Kidney (tissue), 13 donors: ENCODE measurements at regions not wholly inside any gene's neighbourhood (a gene's known extent, or its start where the extent isn't known, plus 50 kb on each side); places are given as distances from the start of the nearest gene placed in this dataset.
A peak's percentile ranks its signal among the peaks of the same experiment; 100 is the strongest.

Experiments used
- DNase-seq, 5 donors: peaks; one replicate each; pipeline ENCODE4 v3.0.0-alpha.2; 2013 to 2020
- FAIRE-seq: peaks from 2 replicates; lab custom pipeline; 2012; peaks lifted over from hg19 to GRCh38; lab: Jason Lieb, UNC
- H3K27ac ChIP-seq, 2 donors: one replicate each; pipeline ENCODE4 v1.7.0; 2013; ENCODE audit warnings: low read depth in 2 of 2, low read length in 2 of 2, inconsistent platforms in 1 of 2
- H3K27me3 ChIP-seq: one replicate; pipeline ENCODE4 v1.7.1; 2013; ENCODE audit warnings: low read length, inconsistent platforms; ENCODE audit not compliant: control insufficient read depth, insufficient read depth
- H3K36me3 ChIP-seq, 3 donors: one replicate each; pipeline versions ENCODE4 v1.7.0 to v1.7.1; 2013; ENCODE audit warnings: low read length in 3 of 3, control low read depth in 1 of 3, inconsistent platforms in 1 of 3; ENCODE audit not compliant: insufficient read depth in 3 of 3, control insufficient read depth in 2 of 3
- H3K4me1 ChIP-seq, 3 donors: one replicate each; pipeline versions ENCODE4 v1.7.0 to v1.7.1; 2013; ENCODE audit warnings: low read length in 3 of 3, inconsistent platforms in 1 of 3, low read depth in 1 of 3; ENCODE audit not compliant: control insufficient read depth in 2 of 3, insufficient read depth in 2 of 3
- H3K4me3 ChIP-seq, 3 donors: one replicate each; pipeline versions ENCODE4 v1.7.0 to v1.8.1; 2013; ENCODE audit warnings: low read length in 3 of 3, control low read depth in 1 of 3, inconsistent platforms in 1 of 3
- H3K9ac ChIP-seq, 3 donors: one replicate each; pipeline versions ENCODE4 v1.7.0 to v1.7.1; 2013; ENCODE audit warnings: low read length in 3 of 3, control low read depth in 1 of 3, inconsistent platforms in 1 of 3
- H3K9me3 ChIP-seq, 3 donors: one replicate each; pipeline versions ENCODE4 v1.7.0 to v1.7.1; 2013; ENCODE audit warnings: low read length in 3 of 3, control low read depth in 1 of 3, inconsistent platforms in 1 of 3; ENCODE audit not compliant: control insufficient read depth in 2 of 3, insufficient read depth in 1 of 3
- intact Hi-C: fragments of 100-400 bp; cut with DNase I; formaldehyde crosslinking; loops from one replicate; pipeline ENCODE4 v1.11.1; 2022
- TF ChIP-seq, protein P1 (sequence below): IDR thresholded peaks from 3 replicates; pipeline ENCODE4 v1.5.1; 2012; ENCODE audit warnings: mild to moderate bottlenecking, moderate library complexity, borderline replicate concordance; ENCODE audit not compliant: insufficient read depth; ENCODE audit errors: extremely low read depth
- donor health status: control.
- donor health status: control.
- donor health status: control.
- donor health status: control.
- donor health status: control.
- donor health status: DM: yes; HTN: yes; CAD: no.
- donor health status: Normal renal cell carcinoma (clear cell type).

GRCh38 chr20:12354725-12355124 is 437.0 kb downstream of the BTBD3 start:
- no peak for DNase-seq
- intact Hi-C loops = no loop called here
- H3K36me3 ChIP-seq = no peaks in the 10 kb centered on the region
- H3K27me3 ChIP-seq = no peaks in the 10 kb centered on the region
- no peak overlapping the region for H3K27ac ChIP-seq
- H3K9me3 ChIP-seq = peaks cover 0 to 3% (median 0%) of the 10 kb centered on the region in 3 donors
- TF ChIP-seq, protein P1, sequence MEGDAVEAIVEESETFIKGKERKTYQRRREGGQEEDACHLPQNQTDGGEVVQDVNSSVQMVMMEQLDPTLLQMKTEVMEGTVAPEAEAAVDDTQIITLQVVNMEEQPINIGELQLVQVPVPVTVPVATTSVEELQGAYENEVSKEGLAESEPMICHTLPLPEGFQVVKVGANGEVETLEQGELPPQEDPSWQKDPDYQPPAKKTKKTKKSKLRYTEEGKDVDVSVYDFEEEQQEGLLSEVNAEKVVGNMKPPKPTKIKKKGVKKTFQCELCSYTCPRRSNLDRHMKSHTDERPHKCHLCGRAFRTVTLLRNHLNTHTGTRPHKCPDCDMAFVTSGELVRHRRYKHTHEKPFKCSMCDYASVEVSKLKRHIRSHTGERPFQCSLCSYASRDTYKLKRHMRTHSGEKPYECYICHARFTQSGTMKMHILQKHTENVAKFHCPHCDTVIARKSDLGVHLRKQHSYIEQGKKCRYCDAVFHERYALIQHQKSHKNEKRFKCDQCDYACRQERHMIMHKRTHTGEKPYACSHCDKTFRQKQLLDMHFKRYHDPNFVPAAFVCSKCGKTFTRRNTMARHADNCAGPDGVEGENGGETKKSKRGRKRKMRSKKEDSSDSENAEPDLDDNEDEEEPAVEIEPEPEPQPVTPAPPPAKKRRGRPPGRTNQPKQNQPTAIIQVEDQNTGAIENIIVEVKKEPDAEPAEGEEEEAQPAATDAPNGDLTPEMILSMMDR = no peak
- no peak for FAIRE-seq
- no peaks in the 10 kb centered on the region for H3K4me1 ChIP-seq
- H3K4me3 ChIP-seq = no peak overlapping the region
- H3K9ac ChIP-seq = no peak overlapping the region

DNA sequence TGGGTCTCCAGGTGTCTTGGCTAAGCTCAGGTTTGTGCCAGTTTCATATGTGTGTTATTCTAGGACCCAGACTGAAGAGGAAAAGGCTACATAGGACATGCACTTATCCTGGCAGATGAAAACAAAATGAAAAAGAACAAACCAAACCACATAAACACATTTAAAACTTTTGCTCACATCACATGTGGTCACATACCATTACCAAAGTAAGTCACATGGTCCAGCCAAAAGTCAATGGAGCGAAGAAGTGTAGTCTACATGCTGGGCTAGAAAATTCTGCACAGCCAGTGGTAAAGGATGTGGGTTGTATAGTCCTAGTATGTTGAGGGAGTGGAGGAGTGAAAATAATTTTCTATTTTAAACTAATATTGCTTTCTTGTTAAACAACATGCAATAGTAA is 437.5 kb downstream of the BTBD3 start:
- H3K36me3 ChIP-seq = no peaks in the 10 kb centered on the region

DNA sequence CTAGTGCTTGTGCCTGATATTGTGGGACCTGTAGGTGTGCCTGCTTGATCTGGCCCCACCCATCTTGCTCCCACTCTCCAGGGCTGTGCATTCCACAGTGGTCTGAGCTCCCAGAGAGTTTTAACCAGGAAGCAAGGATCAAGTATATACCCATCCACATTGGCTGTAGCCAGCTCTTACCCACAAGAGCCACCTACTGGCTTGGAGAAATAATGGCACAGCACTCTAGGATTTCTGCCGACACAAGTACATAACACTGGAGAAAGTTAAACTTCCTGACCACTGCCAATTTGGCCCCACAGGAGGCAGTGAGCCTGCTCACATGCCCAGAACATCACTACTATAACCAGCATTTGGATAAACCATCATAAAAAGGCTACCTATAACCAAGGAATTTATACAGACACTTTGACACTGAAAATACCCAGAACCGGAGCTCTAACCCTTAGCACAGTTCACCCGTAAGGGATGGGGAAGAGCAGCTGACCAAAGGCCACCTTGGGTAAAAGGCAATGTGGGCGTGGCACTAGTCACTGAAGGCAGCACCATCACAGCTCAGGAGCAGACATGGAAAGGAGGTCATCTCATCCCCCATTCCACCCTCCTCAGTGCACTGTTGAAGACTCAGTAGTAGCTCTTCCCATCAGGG is 440.4 kb downstream of the BTBD3 start:
- H3K4me3 ChIP-seq = no peak overlapping the region
- no peak overlapping the region for H3K27ac ChIP-seq
- H3K9ac ChIP-seq = no peak overlapping the region
- H3K9me3 ChIP-seq = peaks cover 0 to 3% (median 0%) of the 10 kb centered on the region in 3 donors
- DNase-seq (no peak), FAIRE-seq (no peak)
- no peaks in the 10 kb centered on the region for H3K36me3 ChIP-seq
- H3K4me1 ChIP-seq = no peaks in the 10 kb centered on the region
- intact Hi-C loops = no loop called here
- TF ChIP-seq, protein P1 = peak; percentile 1
- H3K27me3 ChIP-seq = no peaks in the 10 kb centered on the region

More for the DNA sequence above, 437.5 kb downstream of the BTBD3 start:
- Histone ChIP-seq H3K9ac (no peak overlapping the region), H3K27ac (no peak overlapping the region), H3K27me3 (no peaks in the 10 kb centered on the region), H3K4me3 (no peak overlapping the region), H3K4me1 (no peaks in the 10 kb centered on the region), H3K9me3 (peaks cover 0 to 3% (median 0%) of the 10 kb centered on the region in 3 donors)
- TF ChIP-seq, protein P1 = no peak
- FAIRE-seq (no peak), DNase-seq (no peak)
- intact Hi-C loops = no loop called here

GRCh38 chr20:12358655-12359009 is 440.9 kb downstream of the BTBD3 start:
- no peaks in the 10 kb centered on the region for H3K27me3 ChIP-seq
- TF ChIP-seq, protein P1 = no peak
- H3K36me3 ChIP-seq = no peaks in the 10 kb centered on the region
- H3K4me3 ChIP-seq = no peak overlapping the region
- no peaks in the 10 kb centered on the region for H3K4me1 ChIP-seq
- no peak overlapping the region for H3K9ac ChIP-seq
- intact Hi-C loops = no loop called here
- DNase-seq (no peak), FAIRE-seq (no peak)
- H3K27ac ChIP-seq = no peak overlapping the region
- peaks cover 0 to 3% (median 0%) of the 10 kb centered on the region in 3 donors for H3K9me3 ChIP-seq
